GM12874 (cell line): ENCODE measurements at regions not wholly inside any gene's neighbourhood (a gene's known extent, or its start where the extent isn't known, plus 50 kb on each side); places are given as distances from the start of the nearest gene placed in this dataset.

Source experiments
- CTCF ChIP-seq: IDR thresholded peaks from 2 replicates; pipeline ENCODE4 v1.5.1; 2011; ENCODE audit warnings: low read depth, mild to moderate bottlenecking, control low read depth, low read length, moderate library complexity; ENCODE audit not compliant: insufficient read depth

GRCh38 chr9:31355965-31356364, 1028.5 kb upstream of the ACO1 start:
- no peak for TF ChIP-seq CTCF

GRCh38 chr9:31359071-31359470, 1025.4 kb upstream of the ACO1 start:
- TF ChIP-seq CTCF, result no peak

DNA sequence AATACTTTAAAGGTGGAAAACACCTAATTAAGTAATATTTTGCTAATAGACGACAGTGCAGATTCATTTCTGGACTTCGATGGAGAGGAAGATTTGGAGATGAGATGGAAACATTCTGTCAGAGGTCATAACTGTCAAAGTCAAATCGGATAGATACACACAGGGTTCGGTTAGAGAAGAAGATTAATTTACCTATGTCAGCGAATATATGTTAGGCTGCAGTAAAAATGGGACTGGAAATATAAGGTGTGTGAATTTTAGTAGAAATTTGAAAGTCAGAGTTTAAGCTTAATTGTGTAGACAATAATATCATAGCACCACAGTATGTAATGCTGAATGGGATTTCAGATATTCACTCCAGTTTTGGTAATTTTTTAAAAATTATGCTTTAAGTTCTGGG, 1020.3 kb upstream of the ACO1 start:
- no peak for TF ChIP-seq CTCF

DNA sequence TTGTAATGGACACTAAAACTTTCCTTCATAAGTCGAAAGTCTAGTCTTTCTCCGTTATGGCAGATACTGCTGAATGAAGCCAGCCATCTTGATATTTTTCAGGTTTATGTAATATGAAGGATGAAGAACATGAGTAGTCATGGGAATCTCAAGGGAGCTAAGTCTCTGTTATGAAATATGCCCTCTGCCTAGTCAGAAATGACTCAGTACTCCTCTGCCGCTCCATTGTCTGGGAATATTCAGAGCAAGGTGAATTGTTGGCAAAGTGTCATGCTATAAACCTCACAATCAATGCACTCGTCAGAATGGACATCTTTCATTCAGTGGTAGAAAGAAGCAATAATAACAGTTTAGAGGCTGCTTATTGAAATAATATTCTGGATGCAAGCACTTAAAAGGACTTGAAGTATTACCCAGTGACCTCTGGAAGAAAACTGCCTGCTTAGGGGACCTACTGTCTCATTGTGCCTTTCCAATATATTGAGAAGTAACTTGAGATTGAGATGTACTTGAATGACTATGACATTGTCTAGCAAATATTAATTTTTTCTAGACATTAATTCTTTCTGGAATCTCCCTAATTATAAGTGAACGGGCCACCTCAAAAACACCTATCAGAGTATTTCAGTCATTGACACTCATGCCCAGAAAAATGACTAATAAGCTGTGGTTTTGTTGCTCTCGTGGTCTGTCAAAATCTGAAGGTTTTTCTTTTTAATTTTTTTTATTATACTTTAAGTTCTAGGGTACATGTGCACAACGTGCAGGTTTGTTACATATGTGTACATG, 1011.5 kb upstream of the ACO1 start:
- TF ChIP-seq CTCF, result no peak

GRCh38 chr9:31377358-31377757, 1007.1 kb upstream of the ACO1 start:
- no peak for TF ChIP-seq CTCF

- TF ChIP-seq CTCF, result no peak
These were observed 995.8 kb upstream of the ACO1 start for GRCh38 chr9:31388660-31389059.

DNA sequence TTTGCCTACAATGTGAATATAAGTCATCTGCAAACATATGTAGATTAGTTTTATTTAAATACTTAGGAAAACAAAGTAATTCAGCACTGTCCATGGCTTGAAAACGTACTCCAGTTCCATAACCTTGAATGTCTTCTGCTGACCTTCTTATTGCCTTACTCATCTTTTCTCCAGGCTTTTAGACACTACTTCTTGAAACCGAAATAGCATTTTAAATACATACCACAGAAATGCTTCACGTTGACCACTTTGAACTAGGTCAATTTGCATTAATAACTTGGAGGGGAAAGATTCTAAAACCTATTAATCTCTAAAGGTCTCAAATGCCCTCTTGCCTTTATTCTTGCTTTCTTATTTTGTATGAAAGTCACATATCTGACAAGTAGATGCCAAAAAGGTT, 995.4 kb upstream of the ACO1 start:
- no peak for TF ChIP-seq CTCF
